Neural cell (in vitro differentiated cells): ENCODE measurements at regions not wholly inside any gene's neighbourhood (a gene's known extent, or its start where the extent isn't known, plus 50 kb on each side); places are given as distances from the start of the nearest gene placed in this dataset.

Source experiments
- H2AFZ ChIP-seq: fragments of 200-600, 300-800 bp; sonication (generic), shearing (Covaris generic); 2 replicates; pipeline ENCODE4 v1.6.0; 2014; ENCODE audit warnings: low read depth, mild to moderate bottlenecking, antibody characterized with exemption, low read length, moderate library complexity
- H3F3A ChIP-seq: fragments of 200-600 bp; shearing (Covaris generic); 2 replicates; pipeline ENCODE4 v1.6.1; 2016; ENCODE audit warnings: mild to moderate bottlenecking, moderate library complexity, mixed read lengths, antibody characterized with exemption, low read length; ENCODE audit not compliant: insufficient read depth, poor library complexity, severe bottlenecking
- H3K27ac ChIP-seq: fragments of 200-600, 300-800 bp; sonication (generic), shearing (Covaris generic); 2 replicates; pipeline ENCODE4 v1.5.1; 2014; ENCODE audit warnings: mild to moderate bottlenecking, low read length, moderate library complexity
- H3K27me3 ChIP-seq: fragments of 300-800, 200-600 bp; sonication (generic), shearing (Covaris generic); 2 replicates; pipeline ENCODE4 v1.6.0; 2014; ENCODE audit warnings: mild to moderate bottlenecking, low read depth, low read length, moderate library complexity; ENCODE audit not compliant: insufficient read depth
- H3K36me3 ChIP-seq: fragments of 300-800, 200-600 bp; sonication (generic), shearing (Covaris generic); 2 replicates; pipeline ENCODE4 v1.5.1; 2014; ENCODE audit warnings: mild to moderate bottlenecking, antibody characterized with exemption, low read length, moderate library complexity; ENCODE audit not compliant: insufficient read depth
- H3K4me2 ChIP-seq: fragments of 300-800, 200-600 bp; sonication (generic), shearing (Covaris generic); 2 replicates; pipeline ENCODE4 v1.6.0; 2014; ENCODE audit warnings: mild to moderate bottlenecking, low read length
- H3K4me3 ChIP-seq: fragments of 300-800, 200-600 bp; sonication (generic), shearing (Covaris generic); 2 replicates; pipeline ENCODE4 v1.5.1; 2014; ENCODE audit warnings: mild to moderate bottlenecking, low read length, moderate library complexity
- H3K79me2 ChIP-seq: fragments of 200-600 bp; shearing (Covaris generic); replicated peaks from 2 replicates; pipeline ENCODE4 v1.6.0; 2014; ENCODE audit warnings: mild to moderate bottlenecking, low read length, moderate library complexity; ENCODE audit not compliant: insufficient read depth
- H3K9ac ChIP-seq: fragments of 300-800, 200-600 bp; sonication (generic), shearing (Covaris generic); 2 replicates; pipeline ENCODE4 v1.6.1; 2016; ENCODE audit warnings: mild to moderate bottlenecking, low read length, mixed read lengths
- H3K9me2 ChIP-seq: fragments of 200-600 bp; shearing (Covaris generic); 2 replicates; pipeline ENCODE4 v1.6.1; 2016; ENCODE audit warnings: mild to moderate bottlenecking, low read length, mixed read lengths; ENCODE audit not compliant: insufficient read depth
- H3K9me3 ChIP-seq: fragments of 200-600, 300-800 bp; sonication (generic), shearing (Covaris generic); 2 replicates; pipeline ENCODE4 v1.6.1; 2016; ENCODE audit warnings: mild to moderate bottlenecking, mixed run types, low read length, moderate library complexity, mixed read lengths
- H4K20me1 ChIP-seq: fragments of 200-600 bp; shearing (Covaris generic); 2 replicates; pipeline ENCODE4 v1.6.1; 2016; ENCODE audit warnings: mild to moderate bottlenecking, mixed run types; ENCODE audit not compliant: insufficient read depth
- EP300 ChIP-seq: fragments of 450-650 bp; conservative IDR thresholded peaks from 2 replicates; pipeline ENCODE4 v1.6.1; 2014; ENCODE audit warnings: antibody characterized with exemption, mild to moderate bottlenecking, moderate library complexity; ENCODE audit not compliant: poor library complexity, severe bottlenecking
- EZH2 ChIP-seq: fragments of 200-600, 300-800 bp; shearing (Covaris generic), sonication (generic); IDR thresholded peaks from 2 replicates; pipeline ENCODE4 v1.6.1; 2014; ENCODE audit warnings: antibody characterized with exemption, low read length, borderline replicate concordance, mild to moderate bottlenecking; ENCODE audit not compliant: insufficient read depth, poor library complexity, severe bottlenecking
- MXI1 ChIP-seq: fragments of 450-650 bp; conservative IDR thresholded peaks from 2 replicates; pipeline ENCODE4 v1.6.1; 2014; ENCODE audit warnings: antibody characterized with exemption, mild to moderate bottlenecking; ENCODE audit not compliant: poor library complexity, severe bottlenecking
- POLR2AphosphoS5 ChIP-seq: IDR thresholded peaks from 2 replicates; pipeline ENCODE4 v1.6.1; 2012
- RAD21 ChIP-seq: fragments of 450-650 bp; conservative IDR thresholded peaks from 2 replicates; pipeline ENCODE4 v1.6.1; 2014; ENCODE audit warnings: antibody characterized with exemption, mild to moderate bottlenecking, moderate library complexity
- REST ChIP-seq: IDR thresholded peaks from 2 replicates; pipeline ENCODE4 v1.6.1; 2012; ENCODE audit warnings: borderline replicate concordance
- SMC3 ChIP-seq: fragments of 450-650 bp; conservative IDR thresholded peaks from 2 replicates; pipeline ENCODE4 v1.6.1; 2014; ENCODE audit warnings: antibody characterized with exemption, mild to moderate bottlenecking, moderate library complexity; ENCODE audit not compliant: poor library complexity
- TAF1 ChIP-seq: IDR thresholded peaks from 2 replicates; pipeline ENCODE4 v1.6.1; 2012; ENCODE audit warnings: low read depth

GRCh38 chr16:9528511-9529079, 437.2 kb downstream of the HAPSTR1 start:
- Histone ChIP-seq H3K9me3 (no peaks in the 10 kb centered on the region), H3F3A (no peaks in the 10 kb centered on the region), H3K36me3 (no peaks in the 10 kb centered on the region), H3K27me3 (no peaks in the 10 kb centered on the region), H3K27ac (no peak overlapping the region), H3K4me2 (no peak overlapping the region), H4K20me1 (no peaks in the 10 kb centered on the region), H3K9me2 (no peaks in the 10 kb centered on the region), H2AFZ (no peak overlapping the region), H3K79me2 (no peaks in the 10 kb centered on the region), H3K9ac (no peak overlapping the region), H3K4me3 (no peak overlapping the region)
- TF ChIP-seq EZH2 = no peak
- no peak for TF ChIP-seq REST
- no peak for TF ChIP-seq TAF1
- no peak for TF ChIP-seq MXI1
- TF ChIP-seq EP300 = no peak
- no peak for TF ChIP-seq SMC3
- TF ChIP-seq POLR2AphosphoS5 = no peak
- no peak for TF ChIP-seq RAD21

DNA sequence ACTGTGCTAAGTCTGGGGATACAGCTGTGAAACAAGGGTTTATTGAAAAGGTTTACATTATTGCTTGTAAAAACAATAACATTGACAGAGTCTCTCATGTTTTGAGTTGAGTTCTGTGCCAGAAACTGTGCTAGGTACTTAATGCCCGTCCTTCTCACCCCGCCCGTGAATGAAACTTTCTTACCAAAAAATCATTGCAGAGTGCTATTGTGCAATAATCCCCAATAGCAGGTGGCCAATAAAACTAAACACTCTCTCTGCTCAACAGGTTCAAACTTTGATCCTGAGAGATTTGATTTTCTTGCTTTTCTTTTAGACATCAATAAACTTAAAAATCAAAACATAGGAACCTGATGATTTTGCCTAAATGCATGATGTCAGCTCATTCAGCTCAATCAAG, 441.6 kb downstream of the HAPSTR1 start:
- Histone ChIP-seq H3K4me2 (no peak overlapping the region), H3K27me3 (no peaks in the 10 kb centered on the region), H4K20me1 (no peaks in the 10 kb centered on the region), H2AFZ (no peak overlapping the region), H3F3A (no peaks in the 10 kb centered on the region), H3K9ac (no peak overlapping the region), H3K4me3 (no peak overlapping the region), H3K27ac (no peak overlapping the region), H3K9me2 (no peaks in the 10 kb centered on the region), H3K79me2 (no peaks in the 10 kb centered on the region), H3K36me3 (no peaks in the 10 kb centered on the region), H3K9me3 (no peaks in the 10 kb centered on the region)
- no peak for TF ChIP-seq EZH2
- TF ChIP-seq TAF1 = no peak
- TF ChIP-seq REST = no peak
- no peak for TF ChIP-seq EP300
- no peak for TF ChIP-seq RAD21
- no peak for TF ChIP-seq MXI1
- TF ChIP-seq SMC3 = no peak
